Tibial artery (tissue), 4 donors: ENCODE measurements at regions not wholly inside any gene's neighbourhood (a gene's known extent, or its start where the extent isn't known, plus 50 kb on each side); places are given as distances from the start of the nearest gene placed in this dataset.

Experiments used
- DNase-seq, 2 donors: peaks; one replicate each; pipeline ENCODE4 v3.0.0-alpha.2; 2019
- H3K27ac ChIP-seq, 2 donors: fragments of 200-600 bp; sonication (generic) in 1 of 2; 1 replicate in 1 of 2; 2 replicates in 1 of 2; pipeline ENCODE4 v1.5.1; 2018 to 2019; ENCODE audit warnings: mild to moderate bottlenecking in 1 of 2
- H3K27me3 ChIP-seq, 2 donors: fragments of 200-600 bp; sonication (generic) in 1 of 2; one replicate each; pipeline versions ENCODE4 v1.5.1 to v1.6.0; 2016 to 2019
- H3K36me3 ChIP-seq, 3 donors: fragments of 200-600 bp; sonication (generic) in 2 of 3; one replicate each; pipeline ENCODE4 v1.5.1; 2016 to 2019; ENCODE audit warnings: mild to moderate bottlenecking in 2 of 3
- H3K4me1 ChIP-seq, 4 donors: fragments of 200-600 bp; sonication (generic) in 2 of 4; 1 replicate in 3 of 4; 2 replicates in 1 of 4; pipeline ENCODE4 v1.5.1; 2016 to 2019
- H3K4me3 ChIP-seq, 2 donors: fragments of 200-600 bp; sonication (generic) in 1 of 2; 1 replicate in 1 of 2; 2 replicates in 1 of 2; pipeline ENCODE4 v1.5.1; 2018 to 2019; ENCODE audit warnings: mild to moderate bottlenecking in 2 of 2
- H3K9me3 ChIP-seq, 3 donors: fragments of 200-600 bp; sonication (generic) in 1 of 3; one replicate each; pipeline ENCODE4 v1.5.1; 2016 to 2019
- intact Hi-C: fragments of 100-400 bp; cut with DNase I; formaldehyde crosslinking; loops from one replicate; pipeline ENCODE4 v1.15.0; 2023; ENCODE audit warnings: low total_unique reads
- TF ChIP-seq, protein P1 (sequence below), 2 experiments: fragments of 200-600 bp in 1 of 2; fragments of 450-650 bp in 1 of 2; IDR thresholded peaks; one replicate each; pipeline ENCODE4 v1.5.1; 2017 to 2019; ENCODE audit warnings: antibody characterized with exemption in 2 of 2, mild to moderate bottlenecking in 1 of 2, moderate library complexity in 1 of 2

DNA sequence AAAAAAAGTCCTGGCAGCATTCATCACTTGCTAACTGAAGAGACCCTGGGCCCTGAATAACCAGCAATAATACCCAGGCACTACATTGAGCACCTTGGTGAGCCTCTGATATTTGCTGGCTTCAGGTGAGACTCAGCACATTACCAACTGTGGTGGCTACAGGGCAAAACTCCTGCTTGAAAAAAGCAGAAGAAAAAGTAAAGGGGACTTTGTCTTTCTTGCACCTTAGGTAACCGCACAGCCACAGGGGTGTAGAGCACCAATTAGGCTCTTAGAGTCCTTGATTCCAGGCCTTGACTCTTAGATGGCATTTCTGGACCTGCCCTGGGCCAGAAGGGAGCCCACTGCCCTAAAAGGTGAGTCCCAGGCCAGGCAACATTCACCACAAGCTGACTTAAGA, 269.5 kb downstream of the AUH start:
- Histone ChIP-seq H3K4me3 (no peak overlapping the region), H3K36me3 (no peaks in the 10 kb centered on the region), H3K27me3 (no peaks in the 10 kb centered on the region), H3K9me3 (peaks cover 0 to 8% (median 3%) of the 10 kb centered on the region in 3 donors), H3K27ac (no peak overlapping the region), H3K4me1 (no peaks in the 10 kb centered on the region)
- intact Hi-C loops, result loop anchor here (5.0 kb wide), 1 partner anchor 340 kb away; no protein-coding TSS in a partner anchor
- TF ChIP-seq, protein P1, sequence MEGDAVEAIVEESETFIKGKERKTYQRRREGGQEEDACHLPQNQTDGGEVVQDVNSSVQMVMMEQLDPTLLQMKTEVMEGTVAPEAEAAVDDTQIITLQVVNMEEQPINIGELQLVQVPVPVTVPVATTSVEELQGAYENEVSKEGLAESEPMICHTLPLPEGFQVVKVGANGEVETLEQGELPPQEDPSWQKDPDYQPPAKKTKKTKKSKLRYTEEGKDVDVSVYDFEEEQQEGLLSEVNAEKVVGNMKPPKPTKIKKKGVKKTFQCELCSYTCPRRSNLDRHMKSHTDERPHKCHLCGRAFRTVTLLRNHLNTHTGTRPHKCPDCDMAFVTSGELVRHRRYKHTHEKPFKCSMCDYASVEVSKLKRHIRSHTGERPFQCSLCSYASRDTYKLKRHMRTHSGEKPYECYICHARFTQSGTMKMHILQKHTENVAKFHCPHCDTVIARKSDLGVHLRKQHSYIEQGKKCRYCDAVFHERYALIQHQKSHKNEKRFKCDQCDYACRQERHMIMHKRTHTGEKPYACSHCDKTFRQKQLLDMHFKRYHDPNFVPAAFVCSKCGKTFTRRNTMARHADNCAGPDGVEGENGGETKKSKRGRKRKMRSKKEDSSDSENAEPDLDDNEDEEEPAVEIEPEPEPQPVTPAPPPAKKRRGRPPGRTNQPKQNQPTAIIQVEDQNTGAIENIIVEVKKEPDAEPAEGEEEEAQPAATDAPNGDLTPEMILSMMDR (IDR thresholded peaks at IDR 0.05), result no peak
- no peak for DNase-seq

DNA sequence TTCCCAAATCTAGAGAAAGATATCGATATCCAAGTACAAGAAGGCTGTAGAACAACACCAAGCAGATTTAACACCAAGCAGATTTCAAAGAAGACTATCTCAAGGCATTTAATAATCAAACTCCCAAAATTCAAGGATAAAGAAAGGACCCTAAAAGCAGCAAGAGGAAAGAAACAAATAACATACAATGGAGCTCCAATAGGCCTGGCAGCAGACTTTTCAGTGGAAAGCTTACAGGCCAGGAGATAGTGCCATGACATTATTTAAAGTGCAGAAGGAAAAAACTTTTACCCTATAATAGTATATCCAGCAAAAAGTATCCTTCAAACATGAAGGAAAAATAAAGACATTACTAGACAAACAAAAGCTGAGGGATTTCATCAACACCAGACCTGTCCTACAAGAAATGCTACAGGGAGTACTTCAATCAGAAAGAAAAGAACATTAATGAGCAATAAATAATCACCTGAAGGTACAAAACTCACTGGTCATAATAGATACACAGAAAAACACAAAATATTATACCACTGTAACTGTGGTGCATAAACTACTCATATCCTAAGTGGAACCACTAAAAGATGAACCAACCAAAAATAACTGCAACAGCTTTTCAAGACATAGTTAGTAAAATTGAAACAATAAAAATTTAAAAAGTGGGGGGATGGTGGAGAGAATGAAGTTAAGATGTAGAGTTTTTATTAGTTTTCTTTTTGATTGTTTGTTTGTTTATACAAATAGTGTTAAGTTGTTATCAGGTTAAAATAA, 267.2 kb downstream of the AUH start:
- intact Hi-C loops, result loop anchor here (5.0 kb wide), 1 partner anchor 338 kb away; no protein-coding TSS in a partner anchor
- Histone ChIP-seq H3K27ac (no peak overlapping the region), H3K9me3 (peaks cover 0 to 8% (median 3%) of the 10 kb centered on the region in 3 donors), H3K27me3 (no peaks in the 10 kb centered on the region), H3K36me3 (no peaks in the 10 kb centered on the region), H3K4me3 (no peak overlapping the region), H3K4me1 (peaks cover 0 to 4% (median 3%) of the 10 kb centered on the region in 4 donors)
- DNase-seq, result no peak
- TF ChIP-seq, protein P1 (IDR thresholded peaks at IDR 0.05), result no peak

DNA sequence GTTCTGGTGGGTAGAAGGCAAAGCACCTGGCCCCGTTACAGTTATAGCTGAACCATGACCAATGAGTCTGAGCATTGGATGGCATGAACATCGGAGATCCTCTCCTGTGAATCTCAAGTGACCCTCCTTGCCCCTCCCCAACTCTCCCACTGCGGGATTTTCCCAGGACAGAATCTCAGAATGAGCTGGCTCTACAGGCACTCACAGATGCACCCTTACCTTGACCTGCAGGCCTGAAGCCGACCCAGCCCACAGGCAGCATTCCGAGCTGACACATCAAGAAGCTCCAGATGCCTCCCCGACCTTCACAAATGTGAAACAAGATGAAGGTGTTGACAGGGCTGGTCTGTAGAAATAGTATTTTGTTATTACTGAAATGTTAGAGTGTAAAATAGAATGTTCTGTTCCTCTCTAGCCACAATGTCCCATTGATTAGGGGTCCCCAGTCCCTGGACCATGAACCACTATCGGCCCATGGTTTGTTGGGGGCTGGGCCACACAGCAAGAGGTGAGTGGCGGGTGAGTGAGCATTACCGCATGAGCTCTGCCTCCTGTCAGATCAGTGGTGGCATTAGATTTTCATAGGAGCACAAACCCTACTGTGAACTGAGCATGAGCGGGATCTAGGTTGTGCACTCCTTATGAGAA, 263.4 kb downstream of the AUH start:
- intact Hi-C loops, result no loop called here
- no peaks in the 10 kb centered on the region for H3K36me3 ChIP-seq
- H3K27ac ChIP-seq, result no peak overlapping the region
- no peak for DNase-seq
- TF ChIP-seq, protein P1 (IDR thresholded peaks at IDR 0.05), result no peak
- peaks cover 0 to 8% (median under 1%) of the 10 kb centered on the region in 3 donors for H3K9me3 ChIP-seq
- H3K4me1 ChIP-seq, result peaks cover 0 to 24% (median 15%) of the 10 kb centered on the region in 4 donors
- H3K4me3 ChIP-seq, result no peak overlapping the region
- H3K27me3 ChIP-seq, result no peaks in the 10 kb centered on the region

DNA sequence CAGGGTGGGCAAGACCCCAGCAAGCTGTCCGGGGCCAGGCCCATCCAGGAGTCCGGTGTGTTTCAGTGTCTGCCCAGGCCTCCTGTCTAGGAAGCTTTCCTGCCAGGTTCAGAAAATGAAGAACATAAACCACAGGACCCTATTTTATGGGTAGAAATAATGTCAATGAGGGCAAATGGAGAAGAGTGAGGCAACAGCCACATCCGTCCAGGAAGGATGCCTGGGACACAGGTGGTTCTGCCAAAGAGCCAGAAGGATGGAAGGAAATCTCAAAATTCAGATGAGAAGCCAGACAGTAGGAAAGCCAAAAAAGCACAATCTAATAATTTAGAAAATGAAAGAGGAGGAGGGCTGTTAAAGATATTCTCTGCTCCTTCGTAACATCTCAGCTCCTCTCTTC, 262.3 kb downstream of the AUH start:
- intact Hi-C loops, result no loop called here
- Histone ChIP-seq H3K4me3 (no peak overlapping the region), H3K27me3 (no peaks in the 10 kb centered on the region), H3K36me3 (no peaks in the 10 kb centered on the region), H3K9me3 (peaks cover 0 to under 1% (median 0%) of the 10 kb centered on the region in 3 donors), H3K27ac (peak overlapping the region; percentile 39 to 62), H3K4me1 (peaks cover 0 to 24% (median 15%) of the 10 kb centered on the region in 4 donors)
- no peak for DNase-seq
- TF ChIP-seq, protein P1 (IDR thresholded peaks at IDR 0.05), result no peak

DNA sequence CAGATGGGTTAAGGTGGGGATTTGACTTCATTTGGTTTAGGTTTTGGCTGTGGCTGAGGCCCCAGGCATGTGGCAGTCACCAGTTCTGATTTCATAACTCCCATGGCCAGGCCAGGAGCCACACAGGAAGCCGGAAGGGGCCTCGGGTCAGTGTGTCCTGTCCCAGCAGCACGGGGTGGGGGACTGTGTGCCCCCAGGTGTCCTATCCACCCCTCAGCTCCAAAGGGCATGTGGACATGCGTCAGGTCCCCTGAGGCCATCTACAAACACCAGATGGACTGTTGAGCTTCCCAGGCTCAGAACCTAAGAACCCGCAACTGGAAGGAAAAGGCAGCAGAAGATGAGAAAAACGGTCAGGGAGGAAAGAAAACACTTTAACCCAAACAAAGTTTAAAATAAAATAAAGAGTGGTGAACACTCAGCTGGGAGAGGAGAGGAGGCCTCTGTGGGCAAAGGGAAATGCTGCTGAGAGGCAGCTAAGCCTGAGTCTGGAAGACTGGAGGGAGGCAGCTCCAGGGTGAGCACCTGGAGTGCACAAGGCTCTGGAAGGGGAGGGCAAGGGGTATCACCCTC, 260.8 kb downstream of the AUH start:
- Histone ChIP-seq H3K9me3 (no peaks in the 10 kb centered on the region), H3K4me1 (peaks cover 0 to 24% (median 15%) of the 10 kb centered on the region in 4 donors), H3K36me3 (no peaks in the 10 kb centered on the region), H3K27ac (peak overlapping the region; percentile 39 to 62), H3K4me3 (no peak overlapping the region), H3K27me3 (no peaks in the 10 kb centered on the region)
- TF ChIP-seq, protein P1 (IDR thresholded peaks at IDR 0.05), result no peak
- intact Hi-C loops, result loop anchor here (2.0 kb wide), 1 partner anchor 18 kb away; no protein-coding TSS in a partner anchor
- DNase-seq, result peak; percentile 78 to 88
